ENCODE measurements at regions not wholly inside any gene's neighbourhood (a gene's known extent, or its start where the extent isn't known, plus 50 kb on each side); places are given as distances from the start of the nearest gene placed in this dataset.

- no peaks in the 10 kb centered on the region for H3K4me1 Mint-ChIP-seq (ENCODE audit: low read depth)
- no peaks in the 10 kb centered on the region for H3K36me3 Mint-ChIP-seq (ENCODE audit: low read depth)
- H3K9me3 Mint-ChIP-seq: no peaks in the 10 kb centered on the region
- no peak for DNase-seq
- 0 out of 2 replicates have a peak, but pooled peaks cover 2% of the 10 kb centered on the region for H3K27me3 Mint-ChIP-seq (ENCODE audit: insufficient read depth)
- no peak overlapping the region for H3K4me3 Mint-ChIP-seq
- no peak overlapping the region for H3K27ac Mint-ChIP-seq
- TF ChIP-seq CTCF (IDR thresholded peaks at IDR 0.05): no peak
Measured at GRCh38 chr4:121519236-121519838, 138.5 kb upstream of the QRFPR start.

DNA sequence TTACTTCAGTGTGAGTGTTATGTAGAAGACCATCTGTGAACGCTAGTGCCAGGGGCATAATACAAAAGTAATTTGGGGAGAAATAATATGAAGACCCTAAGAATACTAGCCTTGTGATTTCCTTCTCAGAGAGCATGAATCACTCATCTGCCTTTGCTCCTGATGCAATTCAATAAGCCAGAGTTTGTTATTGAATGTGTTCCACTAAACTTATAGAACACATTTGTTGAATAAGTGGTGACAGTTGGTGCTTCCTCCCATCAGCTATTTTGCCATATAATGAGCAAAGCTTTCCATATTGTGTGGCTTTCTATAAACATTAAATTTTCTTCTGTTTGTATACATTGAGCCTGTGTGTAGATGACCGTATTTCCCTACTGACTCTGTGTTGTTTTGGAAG, 136.4 kb upstream of the QRFPR start:
- no peak overlapping the region for H3K27ac Mint-ChIP-seq
- DNase-seq: no peak
- H3K4me3 Mint-ChIP-seq: no peak overlapping the region
- H3K4me1 Mint-ChIP-seq (ENCODE audit: low read depth): no peaks in the 10 kb centered on the region
- H3K9me3 Mint-ChIP-seq: no peaks in the 10 kb centered on the region
- TF ChIP-seq CTCF (IDR thresholded peaks at IDR 0.05): no peak
- no peaks in the 10 kb centered on the region for H3K36me3 Mint-ChIP-seq (ENCODE audit: low read depth)
- 0 out of 2 replicates have a peak, but pooled peaks cover 2% of the 10 kb centered on the region for H3K27me3 Mint-ChIP-seq (ENCODE audit: insufficient read depth)

GRCh38 chr4:121514443-121514842, 133.6 kb upstream of the QRFPR start:
- Mint-ChIP-seq H3K27me3 (ENCODE audit: insufficient read depth) (0 out of 2 replicates have a peak, but pooled peaks cover 2% of the 10 kb centered on the region), H3K9me3 (no peaks in the 10 kb centered on the region), H3K4me1 (ENCODE audit: low read depth) (no peaks in the 10 kb centered on the region), H3K36me3 (ENCODE audit: low read depth) (no peaks in the 10 kb centered on the region), H3K27ac (no peak overlapping the region), H3K4me3 (no peak overlapping the region)
- no peak for DNase-seq
- 0 out of 2 replicates have a peak, but pooled peaks have one; percentile 30 for TF ChIP-seq CTCF (IDR thresholded peaks at IDR 0.05)

DNA sequence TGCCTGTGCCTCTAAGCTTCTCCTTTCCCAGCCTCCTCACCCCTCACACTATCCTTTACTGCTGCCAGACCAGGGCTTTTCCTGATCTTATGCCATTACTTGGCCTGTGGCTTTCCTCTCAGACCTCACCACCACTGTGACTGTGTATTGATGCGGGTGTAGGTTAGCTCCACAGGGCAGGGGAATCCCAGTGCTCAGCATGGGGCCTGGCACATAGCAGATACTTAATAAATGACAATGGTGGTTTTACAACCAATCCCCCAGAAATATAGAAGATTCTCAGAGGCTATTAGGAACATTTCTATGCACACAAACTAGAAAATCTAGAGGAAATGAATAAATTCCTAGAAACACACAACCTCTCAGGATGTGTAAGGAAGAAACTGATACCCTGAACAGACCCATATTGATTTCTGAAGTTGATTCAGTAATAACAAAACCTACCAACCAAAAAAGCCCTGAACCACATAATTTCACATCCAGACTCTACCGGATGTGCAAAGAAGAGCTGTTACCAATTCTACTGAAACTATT, 129.6 kb upstream of the QRFPR start:
- H3K4me1 Mint-ChIP-seq (ENCODE audit: low read depth): no peaks in the 10 kb centered on the region
- no peak overlapping the region for H3K4me3 Mint-ChIP-seq
- no peak for DNase-seq
- H3K27ac Mint-ChIP-seq: no peak overlapping the region
- H3K36me3 Mint-ChIP-seq (ENCODE audit: low read depth): no peaks in the 10 kb centered on the region
- no peaks in the 10 kb centered on the region for H3K9me3 Mint-ChIP-seq
- TF ChIP-seq CTCF (IDR thresholded peaks at IDR 0.05): no peak
- H3K27me3 Mint-ChIP-seq (ENCODE audit: insufficient read depth): no peaks in the 10 kb centered on the region

- TF ChIP-seq CTCF (IDR thresholded peaks at IDR 0.05): no peak
- DNase-seq: no peak
- Mint-ChIP-seq H3K4me1 (ENCODE audit: low read depth) (no peaks in the 10 kb centered on the region), H3K36me3 (ENCODE audit: low read depth) (no peaks in the 10 kb centered on the region), H3K27me3 (ENCODE audit: insufficient read depth) (peaks cover 14% of the 10 kb centered on the region), H3K9me3 (no peaks in the 10 kb centered on the region), H3K27ac (no peak overlapping the region), H3K4me3 (no peak overlapping the region)
Measured at GRCh38 chr4:121485190-121485804, 104.5 kb upstream of the QRFPR start.

All from HFFc6 (cell line).